HEK293T (cell line): ENCODE measurements at regions not wholly inside any gene's neighbourhood (a gene's known extent, or its start where the extent isn't known, plus 50 kb on each side); places are given as distances from the start of the nearest gene placed in this dataset.

ENCODE experiments used
- FOXA1 ChIP-seq: fragments of 450-650 bp; IDR thresholded peaks from 2 replicates; pipeline ENCODE4 v1.6.1; 2016; ENCODE audit warnings: mild to moderate bottlenecking
- FOXM1 ChIP-seq: fragments of 450-650 bp; IDR thresholded peaks from 2 replicates; pipeline ENCODE4 v1.6.1; 2017; ENCODE audit warnings: mild to moderate bottlenecking, borderline replicate concordance

DNA sequence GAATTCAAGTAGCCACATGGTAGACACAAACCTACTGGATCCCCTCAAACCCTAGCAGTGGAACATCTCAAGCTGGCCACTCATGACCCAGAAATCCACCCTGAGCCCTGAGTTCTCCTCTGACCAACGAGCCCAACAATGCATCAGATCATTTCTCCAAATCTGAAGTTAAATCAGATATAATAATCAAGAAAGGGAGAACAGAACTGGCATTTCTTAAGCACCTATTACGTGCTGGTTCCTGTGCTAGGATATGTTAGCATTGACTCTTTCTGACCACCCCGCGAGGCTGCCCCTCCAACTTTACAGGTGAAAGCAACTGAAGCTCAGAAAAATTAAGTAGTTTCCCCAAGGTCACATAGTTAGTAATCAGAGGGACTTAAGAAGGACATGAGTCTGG, 51.5 kb upstream of the CCDC174 start:
- no peak for TF ChIP-seq FOXA1
- TF ChIP-seq FOXM1: no peak
